Erythroblast (primary cell): ENCODE measurements at regions not wholly inside any gene's neighbourhood (a gene's known extent, or its start where the extent isn't known, plus 50 kb on each side); places are given as distances from the start of the nearest gene placed in this dataset.

Experiments
- GATA1 ChIP-seq: IDR thresholded peaks from 2 replicates; pipeline ENCODE4 v1.6.1; 2011; ENCODE audit warnings: low read depth, mild to moderate bottlenecking, control low read depth, low read length, moderate library complexity
- POLR2A ChIP-seq: IDR thresholded peaks from 2 replicates; pipeline ENCODE4 v1.6.1; 2011; ENCODE audit warnings: mild to moderate bottlenecking, low read length

GRCh38 chr7:104275900-104276299 lies 52.5 kb upstream of the LHFPL3 start:
- TF ChIP-seq POLR2A (no peak), GATA1 (no peak)
